DMS53 (cell line): ENCODE measurements at regions not wholly inside any gene's neighbourhood (a gene's known extent, or its start where the extent isn't known, plus 50 kb on each side); places are given as distances from the start of the nearest gene placed in this dataset.
A peak's percentile ranks its signal among the peaks of the same experiment; 100 is the strongest.
"Not testable (repeated sequence)": the region's sequence is repeated elsewhere in the genome, so short reads cannot be mapped to it uniquely, and the experiment has no call there.

Experiments
- DNase-seq: peaks from one replicate; lab custom pipeline; 2025; lab: John Stamatoyannopoulos, UW

- DNase-seq: no peak
Observed at GRCh38 chr11:45000918-45001317, 50.2 kb upstream of the TP53I11 start.

- DNase-seq: no peak
Observed at GRCh38 chr11:45001466-45002165, 50.9 kb upstream of the TP53I11 start.

- no peak for DNase-seq
Observed at GRCh38 chr11:45005106-45005505, 54.4 kb upstream of the TP53I11 start.

GRCh38 chr11:45007011-45007410 lies 56.3 kb upstream of the TP53I11 start:
- no peak for DNase-seq

GRCh38 chr11:45015983-45016382 lies 65.3 kb upstream of the TP53I11 start:
- DNase-seq: not testable (repeated sequence)

- DNase-seq: not testable (repeated sequence)
Observed at GRCh38 chr11:45016446-45016845, 65.8 kb upstream of the TP53I11 start.

- no peak for DNase-seq
Observed at GRCh38 chr11:45017329-45017728, 66.6 kb upstream of the TP53I11 start.

GRCh38 chr11:45021001-45021400 lies 70.3 kb upstream of the TP53I11 start:
- DNase-seq: no peak

GRCh38 chr11:45021692-45022141 lies 71.0 kb upstream of the TP53I11 start:
- DNase-seq: no peak

GRCh38 chr11:45022294-45023064 lies 71.8 kb upstream of the TP53I11 start:
- no peak for DNase-seq

- DNase-seq: no peak
Observed at GRCh38 chr11:45023065-45023365, 72.3 kb upstream of the TP53I11 start.

GRCh38 chr11:45024316-45024715 lies 73.6 kb upstream of the TP53I11 start:
- DNase-seq: no peak

GRCh38 chr11:45024846-45025588 lies 74.3 kb upstream of the TP53I11 start:
- no peak for DNase-seq

GRCh38 chr11:45025716-45026492 lies 75.2 kb upstream of the TP53I11 start:
- peak; percentile 77 for DNase-seq

GRCh38 chr11:45026835-45027234 lies 76.2 kb upstream of the TP53I11 start:
- DNase-seq: no peak

GRCh38 chr11:45027312-45027711 lies 76.6 kb upstream of the TP53I11 start:
- DNase-seq: no peak

- DNase-seq: no peak
Observed at GRCh38 chr11:45028911-45029682, 78.4 kb upstream of the TP53I11 start.

GRCh38 chr11:45030778-45031177 lies 80.1 kb upstream of the TP53I11 start:
- no peak for DNase-seq

- no peak for DNase-seq
Observed at GRCh38 chr11:45031912-45032519, 81.3 kb upstream of the TP53I11 start.

GRCh38 chr11:45035413-45035812 lies 84.7 kb upstream of the TP53I11 start:
- DNase-seq: no peak

GRCh38 chr11:45036010-45036409 lies 85.3 kb upstream of the TP53I11 start:
- no peak for DNase-seq
